HG03575 (cell line): ENCODE measurements at regions not wholly inside any gene's neighbourhood (a gene's known extent, or its start where the extent isn't known, plus 50 kb on each side); places are given as distances from the start of the nearest gene placed in this dataset.

Experiments used
- ATAC-seq: cut with Tn5 transposase; IDR thresholded peaks from one replicate; pipeline ENCODE4 v1.9.1; 2021; ENCODE audit not compliant: unreplicated experiment, insufficient number of reproducible peaks, low FRiP score; ENCODE audit errors: extremely low read depth

DNA sequence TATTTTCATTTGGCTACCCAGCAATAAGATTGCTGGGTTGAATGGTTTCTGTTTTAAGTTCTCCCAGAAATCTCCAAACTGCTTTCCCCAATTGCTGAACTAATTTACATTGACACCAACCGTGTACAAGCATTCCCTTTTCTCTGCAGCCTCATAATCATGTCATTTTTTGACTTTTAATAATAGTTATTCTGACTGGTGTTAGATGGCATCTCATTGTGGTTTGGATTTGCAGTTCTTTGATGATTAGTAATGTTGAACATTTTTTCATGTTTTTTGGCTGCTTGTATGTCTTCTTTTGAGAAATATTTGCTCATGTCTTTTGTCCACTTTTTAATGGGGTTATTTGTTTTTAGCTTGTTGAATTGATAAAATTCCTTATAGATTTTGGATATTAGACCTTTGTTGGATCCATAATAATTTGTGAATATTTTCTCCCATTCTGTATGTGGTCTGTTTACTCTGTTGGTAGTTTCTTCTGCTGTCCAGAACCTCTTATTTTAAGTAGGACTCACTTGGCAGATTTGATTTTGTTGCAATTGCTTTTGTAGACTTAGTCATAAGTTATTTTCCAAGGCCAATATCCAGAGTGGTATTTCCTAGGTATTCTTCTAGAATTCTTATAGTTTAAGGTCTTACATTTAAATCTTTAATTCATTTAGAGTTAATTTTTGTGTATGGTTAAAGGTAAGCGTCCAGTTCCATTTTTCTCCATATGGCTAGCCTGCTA is 793.7 kb downstream of the BRINP1 start:
- ATAC-seq: no peak

DNA sequence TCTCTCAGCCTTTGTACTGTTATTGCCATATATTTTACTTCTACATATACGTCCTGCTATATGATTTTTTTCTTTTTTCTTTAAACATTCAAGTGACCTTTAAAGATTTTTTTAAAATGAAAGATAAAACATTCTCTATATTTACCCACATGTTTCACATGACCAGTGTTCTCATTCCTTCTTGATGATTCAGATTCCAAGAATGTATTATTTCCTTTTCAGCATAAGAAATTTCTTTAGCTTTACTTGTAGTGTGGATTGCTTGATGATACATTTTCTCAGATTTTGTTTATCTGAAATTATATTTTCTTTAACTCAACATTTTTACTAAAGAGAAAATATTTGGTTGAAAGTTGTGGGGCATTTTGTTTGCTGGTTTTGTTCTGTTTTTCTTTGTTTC is 792.1 kb downstream of the BRINP1 start:
- no peak for ATAC-seq

- ATAC-seq: no peak
These were observed 790.8 kb downstream of the BRINP1 start for GRCh38 chr9:118578467-118578866.

DNA sequence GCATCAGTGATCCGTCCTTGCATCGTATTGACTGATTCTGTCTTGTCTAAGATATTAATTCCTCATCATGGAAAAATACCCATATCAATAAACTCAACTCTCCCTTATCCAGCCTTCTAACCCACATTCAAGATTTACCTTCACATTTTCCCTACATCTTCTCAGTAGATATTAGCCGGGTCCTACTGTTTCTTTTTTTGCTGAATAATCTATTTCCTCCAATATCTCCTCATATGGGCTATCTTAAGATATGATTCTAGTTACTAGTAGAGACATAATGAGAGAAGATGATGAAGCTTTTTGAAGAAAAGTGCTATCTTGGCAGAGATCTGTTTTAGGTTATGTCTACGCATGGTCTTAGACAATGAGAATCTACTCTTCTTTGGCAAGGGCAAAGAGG is 785.8 kb downstream of the BRINP1 start:
- ATAC-seq: no peak

DNA sequence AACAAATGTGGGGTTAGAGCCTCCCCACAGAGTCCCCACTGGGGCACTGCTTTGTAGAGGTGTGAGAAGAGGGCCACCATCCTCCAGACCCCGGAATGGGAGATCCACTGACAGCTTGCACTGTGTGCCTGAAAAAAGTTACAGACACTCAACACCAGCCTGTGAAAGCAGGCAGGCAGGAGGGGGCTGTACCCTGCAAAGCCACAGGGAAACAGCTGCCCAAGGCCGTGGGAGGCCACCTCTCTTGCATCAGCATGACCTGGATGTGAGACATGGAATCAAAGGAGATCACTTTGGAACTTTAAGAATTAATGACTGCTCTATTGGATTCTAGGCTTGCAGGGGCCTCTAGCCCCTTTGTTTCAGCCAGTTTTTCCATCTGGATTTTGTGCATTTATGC is 782.3 kb downstream of the BRINP1 start:
- ATAC-seq: no peak

DNA sequence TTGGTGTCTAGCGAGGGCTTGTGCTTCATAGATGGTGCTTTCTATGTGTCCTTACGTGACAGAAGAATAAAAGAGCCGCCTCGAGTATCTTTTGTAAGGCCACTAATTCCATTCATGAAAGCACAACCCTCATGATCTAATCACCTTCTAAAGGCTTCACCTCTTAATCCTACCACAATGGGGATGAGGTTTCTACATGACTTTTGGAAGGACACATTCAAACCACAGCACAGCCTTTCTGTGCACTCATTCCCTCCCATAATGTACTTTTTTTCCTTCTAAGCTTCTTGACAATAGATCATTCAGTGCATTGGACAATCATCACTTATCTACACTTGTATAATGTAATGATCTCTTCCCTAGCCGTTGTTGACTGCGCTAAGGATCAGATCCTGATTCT is 774.8 kb downstream of the BRINP1 start:
- no peak for ATAC-seq

GRCh38 chr9:118595719-118596305 is 773.4 kb downstream of the BRINP1 start:
- ATAC-seq: no peak

- ATAC-seq: no peak
These were observed 772.7 kb downstream of the BRINP1 start for GRCh38 chr9:118596374-118597015.

DNA sequence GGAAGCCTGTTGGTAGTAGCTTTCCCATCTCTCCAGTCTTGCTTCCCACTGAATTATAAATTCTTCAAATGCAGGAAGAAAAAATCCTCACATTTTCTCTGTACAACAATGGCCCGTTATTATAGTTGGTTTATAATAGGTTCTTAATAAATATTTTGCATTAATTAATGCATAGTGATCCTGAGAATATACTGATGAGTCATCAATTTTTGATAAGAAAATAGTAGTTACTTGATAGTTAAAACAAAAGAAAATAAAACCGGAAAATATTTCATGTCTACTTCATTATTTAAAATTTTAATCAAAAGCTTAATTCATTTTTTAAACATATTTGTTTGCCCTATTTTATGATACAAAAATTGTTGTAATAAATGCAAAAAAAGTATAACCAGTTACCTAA is 762.6 kb downstream of the BRINP1 start:
- no peak for ATAC-seq

GRCh38 chr9:118609355-118610044 is 759.7 kb downstream of the BRINP1 start:
- ATAC-seq: no peak

GRCh38 chr9:118612201-118612600 is 757.0 kb downstream of the BRINP1 start:
- ATAC-seq: no peak

GRCh38 chr9:118613996-118614395 is 755.2 kb downstream of the BRINP1 start:
- no peak for ATAC-seq

DNA sequence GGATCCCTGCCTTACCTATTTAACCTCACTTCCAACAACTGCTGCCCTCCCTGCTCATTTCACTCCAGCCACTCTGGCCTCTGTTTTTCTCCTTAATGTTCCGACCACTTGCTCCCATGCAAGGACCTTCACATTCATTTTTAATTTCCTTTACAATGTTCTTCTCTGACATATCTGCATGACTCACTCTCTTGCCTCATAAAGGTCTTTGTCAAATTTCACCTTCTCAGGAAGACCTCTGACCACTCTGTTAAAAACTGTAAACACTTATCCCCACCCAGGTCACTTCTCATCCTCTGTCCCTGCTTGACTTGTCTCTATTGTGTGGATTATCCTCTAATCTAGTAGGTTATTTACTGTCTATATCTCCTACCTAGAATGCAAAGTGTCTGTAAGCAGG is 751.2 kb downstream of the BRINP1 start:
- no peak for ATAC-seq

- ATAC-seq: no peak
These were observed 750.4 kb downstream of the BRINP1 start for GRCh38 chr9:118618849-118619248.

DNA sequence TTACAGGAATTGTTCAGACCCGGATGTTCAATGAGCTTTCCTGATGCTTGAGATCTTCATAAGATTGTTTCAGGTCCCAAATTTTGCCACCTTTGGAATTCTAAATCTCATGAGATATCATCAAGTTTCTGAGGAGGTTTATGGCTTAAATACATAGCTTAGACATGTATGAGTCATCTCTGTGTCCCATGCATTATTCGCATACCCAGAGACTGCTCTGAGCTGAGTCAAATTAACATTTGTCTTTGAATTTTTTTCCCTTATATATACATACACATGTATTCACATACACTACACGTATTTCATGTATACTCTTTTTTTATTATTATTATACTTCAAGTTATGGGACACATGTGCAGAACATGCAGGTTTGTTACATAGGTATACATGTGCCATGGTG is 744.6 kb downstream of the BRINP1 start:
- ATAC-seq: no peak

GRCh38 chr9:118630079-118630478 is 739.2 kb downstream of the BRINP1 start:
- ATAC-seq: no peak

- no peak for ATAC-seq
These were observed 738.2 kb downstream of the BRINP1 start for GRCh38 chr9:118630931-118631595.

- no peak for ATAC-seq
These were observed 737.3 kb downstream of the BRINP1 start for GRCh38 chr9:118631956-118632355.

GRCh38 chr9:118635416-118635815 is 733.8 kb downstream of the BRINP1 start:
- no peak for ATAC-seq
